GM18507 (cell line): ENCODE measurements at regions not wholly inside any gene's neighbourhood (a gene's known extent, or its start where the extent isn't known, plus 50 kb on each side); places are given as distances from the start of the nearest gene placed in this dataset.

Experiments
- DNase-seq: peaks from one replicate; pipeline ENCODE4 v3.0.0; 2011; ENCODE audit warnings: low read depth; ENCODE audit not compliant: insufficient read length; ENCODE audit errors: extremely low spot score
- FAIRE-seq: peaks from 2 replicates; lab custom pipeline; 2011; peaks lifted over from hg19 to GRCh38; lab: Jason Lieb, UNC

DNA sequence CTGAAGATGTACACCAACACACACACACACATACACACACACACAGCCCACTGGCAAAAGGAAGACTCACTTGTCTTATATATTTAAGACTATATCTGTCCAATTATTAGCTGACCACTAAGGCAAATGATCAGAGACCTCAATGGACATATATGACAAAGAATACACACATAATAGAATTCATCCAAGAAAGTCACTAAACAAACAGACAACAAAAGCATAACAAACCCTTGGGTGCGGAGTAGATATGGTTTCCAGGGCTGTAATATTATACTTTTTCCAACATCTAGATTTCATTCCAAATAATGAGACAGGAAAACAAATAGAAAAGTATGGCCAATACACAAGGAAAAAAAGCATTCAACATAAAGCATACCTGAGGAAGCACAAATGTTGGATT is 72.3 kb upstream of the PRICKLE2 start:
- DNase-seq, result no peak
- no peak for FAIRE-seq

- no peak for DNase-seq
- no peak for FAIRE-seq
Observed at GRCh38 chr3:64295594-64295993, 70.3 kb upstream of the PRICKLE2 start.

DNA sequence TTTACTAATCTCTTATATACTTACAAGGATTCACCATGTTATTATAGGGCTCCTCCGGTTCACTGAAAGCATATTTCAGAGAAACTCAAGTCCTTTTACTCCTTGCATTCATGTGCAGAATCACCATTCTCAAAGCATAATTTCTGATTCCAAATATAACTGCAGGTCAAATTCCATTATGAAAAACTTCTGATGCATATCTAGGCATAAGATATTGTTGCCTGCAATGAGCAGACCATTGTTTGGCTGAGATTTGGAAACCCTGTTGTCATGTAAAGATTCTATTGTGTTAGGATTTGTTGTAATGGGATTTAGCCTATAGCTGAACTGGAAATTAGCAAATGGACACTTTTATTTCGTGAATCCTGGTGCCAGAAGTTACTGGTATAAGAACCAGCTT is 69.5 kb upstream of the PRICKLE2 start:
- no peak for DNase-seq
- no peak for FAIRE-seq

- FAIRE-seq, result no peak
Observed at GRCh38 chr3:64293121-64293520, 67.9 kb upstream of the PRICKLE2 start.

GRCh38 chr3:64291956-64292355 is 66.7 kb upstream of the PRICKLE2 start:
- no peak for DNase-seq
- no peak for FAIRE-seq

More at GRCh38 chr3:64293121-64293520, 67.9 kb upstream of the PRICKLE2 start:
- DNase-seq, result no peak

- DNase-seq (no peak), FAIRE-seq (no peak)
Observed at GRCh38 chr3:64291345-64291744, 66.1 kb upstream of the PRICKLE2 start.

DNA sequence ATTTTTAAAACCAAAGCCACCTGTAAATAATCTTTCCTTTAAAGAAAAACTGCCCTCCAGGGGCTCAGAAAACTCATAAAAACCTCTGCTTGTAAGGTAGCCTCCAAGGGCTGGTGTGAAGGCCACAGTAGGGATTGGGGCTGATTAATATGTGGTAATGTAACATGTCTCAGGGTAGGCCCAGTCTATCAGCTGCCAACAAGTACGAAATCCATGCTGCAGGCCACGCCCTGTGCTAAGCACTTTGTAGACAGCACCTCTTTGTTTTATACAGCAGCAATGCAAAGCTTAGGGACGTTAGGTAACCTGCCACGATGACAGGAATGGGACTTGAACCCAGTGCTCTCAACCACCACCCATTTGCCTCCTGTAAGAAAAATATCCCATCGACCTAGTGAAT is 65.6 kb upstream of the PRICKLE2 start:
- no peak for FAIRE-seq
- no peak for DNase-seq

DNA sequence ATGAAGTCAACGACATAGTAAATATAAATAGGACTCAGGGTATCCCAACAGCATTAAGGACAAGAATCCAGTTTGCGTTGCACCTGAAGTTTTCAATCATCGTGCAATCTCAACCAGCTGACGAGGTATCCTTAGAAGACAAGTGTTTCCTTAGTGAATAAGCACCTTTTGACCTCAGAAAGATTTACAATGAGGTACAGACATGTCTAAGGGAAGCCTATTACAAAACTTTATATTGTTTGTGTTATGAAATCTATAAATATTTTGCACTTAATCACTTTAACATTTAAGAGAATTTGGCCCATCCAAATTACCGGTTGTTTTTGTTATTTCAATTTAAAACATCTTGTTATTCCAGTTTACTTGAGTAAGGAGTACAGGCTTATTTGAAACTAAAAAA is 64.9 kb upstream of the PRICKLE2 start:
- no peak for DNase-seq
- no peak for FAIRE-seq

DNA sequence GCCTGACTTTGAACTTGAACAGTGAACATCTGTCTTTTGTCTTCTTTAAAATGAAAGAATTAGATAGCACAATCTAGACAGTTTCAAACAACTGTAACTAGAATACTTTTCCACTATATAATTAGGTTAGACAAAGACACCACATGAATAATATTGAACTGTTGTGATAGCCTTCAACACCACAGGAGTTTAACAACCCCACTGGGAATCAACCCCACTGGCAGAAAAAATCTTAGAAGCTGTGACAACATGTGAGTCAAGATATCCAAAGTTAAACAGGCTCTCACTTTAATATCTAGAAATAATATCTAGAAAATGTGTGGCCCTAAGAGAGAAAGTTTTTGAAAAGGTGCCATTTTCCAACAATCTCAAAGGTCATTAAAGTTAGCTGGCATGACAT is 64.4 kb upstream of the PRICKLE2 start:
- FAIRE-seq, result no peak
- no peak for DNase-seq

DNA sequence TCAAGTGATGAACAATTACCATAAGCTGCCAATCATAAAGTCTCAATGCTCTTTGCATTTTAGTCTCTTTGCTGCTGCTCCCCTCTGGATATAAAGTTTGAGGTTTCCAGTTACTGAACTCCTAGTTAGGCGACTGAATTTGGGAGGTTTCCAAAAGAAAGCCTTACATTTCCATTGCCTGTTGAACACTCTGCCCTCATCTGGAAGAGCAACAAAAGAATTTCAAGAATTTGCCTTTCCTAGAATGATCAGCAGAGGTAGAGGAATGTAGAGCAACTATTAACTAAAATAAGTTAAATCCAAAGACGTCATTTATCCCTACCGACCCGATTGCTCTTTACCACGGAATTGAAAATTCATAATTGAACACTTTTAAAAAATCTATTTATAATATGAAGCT is 53.4 kb upstream of the PRICKLE2 start:
- no peak for DNase-seq

GRCh38 chr3:64276131-64276530 is 50.9 kb upstream of the PRICKLE2 start:
- no peak for DNase-seq
- no peak for FAIRE-seq

More for the DNA sequence above, 53.4 kb upstream of the PRICKLE2 start:
- FAIRE-seq, result no peak
